AG09319 (cell line): ENCODE measurements at regions not wholly inside any gene's neighbourhood (a gene's known extent, or its start where the extent isn't known, plus 50 kb on each side); places are given as distances from the start of the nearest gene placed in this dataset.

Experiments
- DNase-seq: peaks from one replicate; pipeline ENCODE4 v3.0.0-alpha.2; 2010; ENCODE audit warnings: low read depth; ENCODE audit errors: extremely low read depth
- CTCF ChIP-seq: IDR thresholded peaks from 2 replicates; pipeline ENCODE4 v1.5.1; 2011; ENCODE audit warnings: low read depth, mild to moderate bottlenecking, inconsistent platforms, low read length, moderate library complexity

GRCh38 chr16:35363510-35363909 lies 1904.1 kb downstream of the TP53TG3F start:
- no peak for DNase-seq
- no peak for TF ChIP-seq CTCF

- no peak for TF ChIP-seq CTCF
- no peak for DNase-seq
These were observed 1904.9 kb downstream of the TP53TG3F start for GRCh38 chr16:35364263-35364662.

GRCh38 chr16:35365675-35366074 lies 1906.3 kb downstream of the TP53TG3F start:
- TF ChIP-seq CTCF, result no peak
- DNase-seq, result no peak

GRCh38 chr16:35370617-35371016 lies 1911.2 kb downstream of the TP53TG3F start:
- no peak for DNase-seq
- TF ChIP-seq CTCF, result no peak

- no peak for DNase-seq
- no peak for TF ChIP-seq CTCF
These were observed 1917.7 kb downstream of the TP53TG3F start for GRCh38 chr16:35377142-35377541.

- no peak for DNase-seq
- TF ChIP-seq CTCF, result no peak
These were observed 1927.2 kb downstream of the TP53TG3F start for GRCh38 chr16:35386619-35387018.

GRCh38 chr16:35391328-35391727 lies 1931.9 kb downstream of the TP53TG3F start:
- peak; percentile 34 for TF ChIP-seq CTCF
- no peak for DNase-seq
